Left lobe of liver (tissue), 2 donors: ENCODE measurements at regions not wholly inside any gene's neighbourhood (a gene's known extent, or its start where the extent isn't known, plus 50 kb on each side); places are given as distances from the start of the nearest gene placed in this dataset.

Experiments
- ATAC-seq: fragments of 200-7000 bp; cut with Tn5 transposase; one replicate; pipeline ENCODE4 v1.9.1; 2020; ENCODE audit warnings: mild to moderate bottlenecking, moderate library complexity
- DNase-seq: peaks from one replicate; pipeline ENCODE4 v3.0.0-alpha.2; 2020; ENCODE audit warnings: low spot score
- donor health status: DM: no; HTN: no; CAD: no; lungs with moderate emphysema.
- donor health status: DM: no; HTN: yes; CAD: no.

GRCh38 chr2:67215214-67216055 is 181.7 kb upstream of the ETAA1 start:
- ATAC-seq (peak; percentile 85), DNase-seq (peak; percentile 49)

GRCh38 chr2:67216103-67216502 is 181.0 kb upstream of the ETAA1 start:
- ATAC-seq, result no peak
- DNase-seq, result no peak

- ATAC-seq (no peak), DNase-seq (no peak)
Measured at GRCh38 chr2:67216881-67217280, 180.3 kb upstream of the ETAA1 start.

- no peak for ATAC-seq
- DNase-seq, result no peak
Measured at GRCh38 chr2:67217398-67217797, 179.7 kb upstream of the ETAA1 start.

DNA sequence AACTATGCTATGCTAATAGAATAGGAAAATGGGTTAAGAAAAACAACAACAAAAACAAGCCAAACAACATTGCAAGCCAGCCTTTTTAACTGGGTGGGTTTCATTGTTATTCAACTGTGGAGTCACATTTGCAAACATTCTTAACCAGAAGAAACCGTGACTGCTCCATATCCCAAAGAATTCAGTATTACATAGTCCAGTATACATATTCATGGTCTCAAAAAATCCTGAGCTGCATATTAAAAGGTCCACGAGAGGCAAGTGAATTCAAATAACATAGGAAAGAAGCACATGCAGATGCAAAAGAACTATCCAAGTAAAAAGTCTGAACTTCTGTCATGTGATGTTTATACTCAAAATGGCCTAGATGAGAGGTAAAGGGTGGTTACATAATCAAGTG is 179.1 kb upstream of the ETAA1 start:
- DNase-seq (no peak), ATAC-seq (no peak)

DNA sequence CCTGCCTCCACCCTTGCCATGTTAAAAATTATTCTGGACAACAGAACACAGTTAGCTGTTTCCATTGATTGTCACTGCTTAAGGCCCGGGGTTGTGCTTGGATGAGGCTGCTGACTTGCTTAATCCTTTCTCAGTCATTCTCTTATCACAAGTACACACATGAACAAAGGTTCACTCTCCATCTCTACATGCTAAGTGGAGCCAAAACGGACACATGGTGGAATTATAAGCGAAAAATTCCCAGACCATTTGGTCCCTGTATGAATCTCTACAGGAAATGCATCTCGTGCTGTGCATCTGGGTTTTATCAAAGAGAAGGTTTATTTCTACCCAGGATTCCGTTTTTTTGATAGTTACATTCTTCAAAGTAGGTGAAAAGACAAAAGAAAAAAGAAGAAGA is 177.5 kb upstream of the ETAA1 start:
- ATAC-seq (no peak), DNase-seq (no peak)

DNA sequence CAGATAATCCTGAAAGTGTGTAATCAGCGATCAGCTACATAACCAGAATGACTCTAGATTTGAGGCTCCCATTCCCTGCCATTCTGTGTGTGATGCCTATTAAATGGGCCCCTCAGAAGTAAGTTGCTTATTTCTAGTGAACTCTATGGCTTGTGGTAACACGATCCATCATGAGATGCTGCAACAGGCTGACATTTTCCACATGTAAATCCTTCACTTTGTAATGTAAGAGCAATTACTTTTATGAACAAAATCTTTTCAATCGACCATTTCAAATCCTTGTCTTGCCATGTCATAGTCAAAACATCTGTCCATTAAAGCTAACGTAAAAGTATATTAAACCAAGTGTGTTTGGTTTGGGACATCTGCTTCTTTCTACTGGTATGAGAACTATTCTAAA is 175.9 kb upstream of the ETAA1 start:
- DNase-seq (no peak), ATAC-seq (no peak)

GRCh38 chr2:67225287-67225973 is 171.7 kb upstream of the ETAA1 start:
- no peak for ATAC-seq

GRCh38 chr2:67229706-67230105 is 167.4 kb upstream of the ETAA1 start:
- DNase-seq (no peak), ATAC-seq (no peak)

More at GRCh38 chr2:67225287-67225973, 171.7 kb upstream of the ETAA1 start:
- DNase-seq, result no peak

DNA sequence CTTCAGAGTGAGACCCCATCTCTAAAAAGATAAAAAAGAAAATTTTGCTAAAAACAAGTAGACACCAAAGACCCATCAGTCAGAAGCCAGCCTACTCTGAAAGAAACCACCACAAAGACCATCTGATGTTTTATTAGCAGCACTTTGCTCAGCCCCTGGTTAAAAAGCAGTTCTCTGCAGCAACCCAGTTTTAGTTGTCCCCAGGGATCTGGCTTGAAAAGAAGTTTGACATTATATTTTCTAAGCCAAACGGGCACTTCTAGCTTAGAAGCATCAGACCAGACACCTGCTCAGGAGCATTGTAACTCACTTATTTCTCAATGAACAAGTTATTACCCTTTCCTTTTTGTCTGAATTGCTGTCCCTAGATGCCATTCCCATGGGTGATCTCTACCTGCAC is 164.2 kb upstream of the ETAA1 start:
- no peak for ATAC-seq
- no peak for DNase-seq

DNA sequence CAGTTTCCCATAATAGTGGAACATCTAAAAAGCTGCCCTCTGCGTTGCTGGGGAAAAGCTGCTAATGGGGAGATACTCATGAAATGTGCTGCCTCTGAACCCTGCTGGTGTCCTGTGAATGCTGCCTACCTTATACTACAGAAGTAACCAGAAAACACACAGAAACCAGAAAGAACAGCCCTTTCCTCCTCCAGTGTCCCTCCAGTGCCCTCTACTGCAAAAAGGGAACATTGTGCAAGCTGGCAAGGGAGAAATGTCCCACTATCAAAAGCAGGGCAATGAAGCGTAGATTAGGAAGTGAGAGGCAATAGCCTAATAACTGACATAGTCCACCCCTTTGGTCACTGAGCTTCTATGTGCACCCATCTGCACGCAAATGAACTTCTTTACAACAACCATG is 162.7 kb upstream of the ETAA1 start:
- DNase-seq (no peak), ATAC-seq (peak; percentile 79)

- DNase-seq (no peak), ATAC-seq (no peak)
Measured at GRCh38 chr2:67237288-67237687, 159.8 kb upstream of the ETAA1 start.

GRCh38 chr2:67240507-67240906 is 156.6 kb upstream of the ETAA1 start:
- ATAC-seq, result no peak

GRCh38 chr2:67241453-67241852 is 155.7 kb upstream of the ETAA1 start:
- ATAC-seq (no peak), DNase-seq (no peak)

More at GRCh38 chr2:67240507-67240906, 156.6 kb upstream of the ETAA1 start:
- no peak for DNase-seq

DNA sequence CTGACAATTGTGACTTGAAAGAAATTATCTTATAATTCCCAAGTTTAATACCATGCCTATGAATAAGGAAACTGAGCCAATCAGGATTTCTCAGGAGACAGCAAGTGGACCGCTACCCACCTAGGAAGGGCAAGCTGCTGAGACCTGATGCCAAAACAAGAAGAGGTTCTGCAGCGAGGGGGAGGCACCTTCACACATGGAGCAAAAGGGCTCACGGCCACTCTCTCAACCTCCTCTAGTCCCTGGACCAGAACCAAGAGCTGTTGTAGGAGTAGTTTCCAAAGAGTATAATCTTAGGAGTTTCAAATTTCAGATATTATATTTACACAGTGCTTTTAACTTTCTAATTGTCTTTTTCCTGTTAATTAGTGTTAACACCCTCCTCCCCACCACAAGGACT is 154.7 kb upstream of the ETAA1 start:
- ATAC-seq, result no peak
- no peak for DNase-seq

DNA sequence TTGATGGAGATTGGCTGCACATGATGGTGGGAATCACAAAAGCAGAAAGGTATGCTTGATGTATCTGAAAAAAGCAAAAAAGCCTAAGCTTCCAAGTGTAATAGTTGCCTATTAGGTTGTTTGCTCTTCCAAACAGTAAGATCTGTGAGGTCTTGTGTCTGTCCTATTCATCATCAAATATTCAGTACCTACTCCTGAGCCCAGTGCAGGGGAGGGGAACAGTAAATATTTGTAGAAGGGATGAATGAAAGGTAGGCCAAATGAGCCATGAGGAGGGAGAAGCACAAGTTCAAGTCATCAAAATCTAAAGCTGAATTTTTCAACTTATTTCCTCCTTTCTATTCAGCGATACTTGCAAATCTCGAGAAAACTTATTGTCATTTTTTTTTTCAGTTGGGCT is 153.2 kb upstream of the ETAA1 start:
- DNase-seq (no peak), ATAC-seq (no peak)

DNA sequence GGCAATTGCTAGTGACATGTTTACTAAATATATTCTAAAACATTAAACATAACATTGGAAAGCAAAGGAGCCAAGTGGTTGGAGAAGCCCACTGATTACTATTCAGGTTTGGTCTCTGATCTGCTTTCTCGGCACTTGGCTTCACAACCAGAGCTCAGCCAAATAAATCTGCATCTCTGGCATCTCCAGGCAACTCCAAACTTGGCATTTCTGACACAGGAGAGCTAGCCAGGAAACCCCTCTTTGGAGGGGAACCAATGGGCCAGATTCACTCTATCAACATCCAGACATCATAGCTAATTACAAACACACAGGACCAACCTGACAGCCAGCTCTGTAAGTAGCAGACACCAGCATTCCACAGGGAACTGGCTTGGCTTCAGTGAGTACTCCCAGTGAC is 150.3 kb upstream of the ETAA1 start:
- DNase-seq (no peak), ATAC-seq (no peak)

DNA sequence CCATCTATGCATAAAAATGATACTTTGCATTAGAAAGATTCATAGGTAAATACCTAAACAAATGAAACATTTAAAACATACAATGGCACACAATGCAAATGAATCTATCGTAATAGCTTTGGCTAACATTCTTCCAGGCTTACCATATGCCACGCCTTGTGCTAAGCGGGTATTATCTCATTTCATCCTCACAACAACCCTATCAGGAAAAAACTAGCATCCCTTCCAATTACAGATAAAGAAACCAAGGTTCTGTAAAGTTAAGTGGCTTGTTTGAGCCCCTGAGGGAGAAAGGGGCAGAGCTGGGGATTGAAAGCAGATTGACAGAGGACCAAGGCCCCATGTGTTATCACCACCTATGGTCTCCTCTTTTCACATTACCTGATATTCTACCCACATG is 145.4 kb upstream of the ETAA1 start:
- ATAC-seq (no peak), DNase-seq (no peak)

DNA sequence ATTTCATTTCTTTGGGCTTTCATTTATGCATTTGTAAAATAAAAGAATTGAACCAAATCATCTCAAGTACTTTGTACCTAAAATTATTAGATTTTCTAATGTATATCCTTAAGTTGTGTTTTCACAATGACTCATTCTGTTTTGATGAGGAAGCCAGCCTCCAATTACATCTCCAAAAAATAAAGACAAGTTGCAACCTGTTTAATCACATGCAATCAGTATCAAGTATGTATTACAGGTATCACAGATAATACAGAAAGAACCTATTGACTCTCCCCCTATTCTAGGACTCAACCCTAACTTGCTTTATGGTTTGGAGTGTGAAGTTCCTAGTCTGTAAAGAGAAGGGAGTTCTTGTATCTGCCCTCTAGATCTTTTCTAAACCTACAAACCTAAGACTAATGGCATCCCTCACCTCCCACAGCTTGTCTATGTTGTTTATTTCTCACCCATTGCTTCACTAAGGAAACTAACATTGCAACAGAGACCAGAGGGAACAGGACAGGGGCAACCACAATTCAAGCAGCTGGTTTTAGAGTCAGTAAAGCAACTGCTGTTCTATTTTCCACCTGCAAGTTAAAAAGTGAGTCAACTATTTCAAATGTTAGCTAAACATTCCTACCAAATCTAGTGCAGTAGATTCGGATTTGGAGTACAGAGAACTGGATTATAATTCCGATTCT is 141.1 kb upstream of the ETAA1 start:
- no peak for DNase-seq
- ATAC-seq, result no peak

GRCh38 chr2:67256892-67257291 is 140.2 kb upstream of the ETAA1 start:
- ATAC-seq (no peak), DNase-seq (no peak)

GRCh38 chr2:67258122-67258521 is 139.0 kb upstream of the ETAA1 start:
- DNase-seq (no peak), ATAC-seq (no peak)

DNA sequence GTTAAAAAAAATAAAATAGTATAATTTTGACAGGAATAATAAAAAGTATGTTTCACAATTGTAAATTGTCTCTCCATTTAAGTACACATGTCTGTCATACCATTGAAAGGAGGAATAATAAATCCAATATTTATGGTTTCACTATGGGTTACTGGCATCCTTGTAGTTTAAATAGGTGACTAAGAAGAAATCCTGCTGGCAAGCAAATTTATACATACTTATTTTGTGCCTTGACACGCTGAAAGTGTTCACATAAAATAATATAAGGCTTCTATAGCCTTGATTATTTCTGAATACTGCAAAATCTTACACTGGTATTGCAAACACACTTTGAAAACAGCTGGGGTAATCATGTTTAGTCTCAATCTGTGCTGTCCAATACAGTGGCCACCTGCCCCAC is 138.3 kb upstream of the ETAA1 start:
- no peak for ATAC-seq
- no peak for DNase-seq
